IMR-90 (cell line): ENCODE measurements at regions not wholly inside any gene's neighbourhood (a gene's known extent, or its start where the extent isn't known, plus 50 kb on each side); places are given as distances from the start of the nearest gene placed in this dataset.
A peak's percentile ranks its signal among the peaks of the same experiment; 100 is the strongest.

ENCODE experiments used
- ATAC-seq: fragments of 200-7000 bp; cut with Tn5 transposase; 2 replicates; pipeline ENCODE4 v1.9.1; 2020; ENCODE audit warnings: low read depth, mild to moderate bottlenecking, moderate library complexity
- BruUV-seq: library from RNA; stranded (reverse); fragments of 400-500 nt; replicated peaks from 2 replicates; lab custom pipeline; 2021; lab: Mats Ljungman, UMichigan
- CTCF ChIA-PET: fragments of 300-600 bp; formaldehyde crosslinking; extraction: SDS; loops from one replicate; lab custom pipeline; 2021; ENCODE audit warnings: antibody characterized with exemption; lab: Yijun Ruan, JAX
- POLR2A ChIA-PET: fragments of 300-600 bp; sonication (Branson Sonifier 250); formaldehyde crosslinking; loops from one replicate; lab custom pipeline; 2022; ENCODE audit warnings: antibody characterized with exemption; ENCODE audit not compliant: unreplicated experiment; lab: Charles Lee
- DNase-seq: peaks from one replicate; pipeline ENCODE4 v3.0.0; 2013
- H2AFZ ChIP-seq: replicated peaks from 2 replicates; pipeline ENCODE3; 2013; ENCODE audit warnings: low read length, mild to moderate bottlenecking; ENCODE audit not compliant: poor library complexity
- H2AK5ac ChIP-seq: 2 replicates; pipeline ENCODE4 v1.6.1; 2013; ENCODE audit warnings: low read depth, low read length, inconsistent platforms
- H2AK9ac ChIP-seq: replicated peaks from 2 replicates; pipeline ENCODE3; 2013; ENCODE audit warnings: mild to moderate bottlenecking, low read depth, low read length, moderate library complexity; ENCODE audit not compliant: poor library complexity
- H2BK120ac ChIP-seq: 2 replicates; pipeline ENCODE4 v1.6.1; 2013; ENCODE audit warnings: low read depth, low read length, inconsistent platforms
- H2BK15ac ChIP-seq: 3 replicates; pipeline ENCODE4 v1.6.1; 2013; ENCODE audit warnings: low read depth, low read length, inconsistent platforms
- H2BK20ac ChIP-seq: 2 replicates; pipeline ENCODE4 v1.6.1; 2013; ENCODE audit warnings: low read depth, mild to moderate bottlenecking, inconsistent platforms, low read length, moderate library complexity
- H2BK5ac ChIP-seq: 2 replicates; pipeline ENCODE4 v1.6.1; 2013; ENCODE audit warnings: mild to moderate bottlenecking, low read depth, low read length, inconsistent platforms; ENCODE audit not compliant: poor library complexity, severe bottlenecking
- H3K14ac ChIP-seq: replicated peaks from 2 replicates; pipeline ENCODE4 v1.6.1; 2013; ENCODE audit warnings: low read depth, low read length, inconsistent platforms
- H3K18ac ChIP-seq: 2 replicates; pipeline ENCODE4 v1.6.1; 2013; ENCODE audit warnings: low read depth, low read length, control low read depth
- H3K23ac ChIP-seq: 2 replicates; pipeline ENCODE4 v1.6.1; 2013; ENCODE audit warnings: low read depth, low read length, inconsistent platforms
- H3K27ac ChIP-seq: 2 replicates; pipeline ENCODE4 v1.5.1; 2013; ENCODE audit warnings: mild to moderate bottlenecking, control low read depth, low read length; ENCODE audit not compliant: insufficient read depth
- H3K27me3 ChIP-seq: 2 replicates; pipeline ENCODE4 v1.6.1; 2013; ENCODE audit warnings: low read length; ENCODE audit not compliant: control insufficient read depth, insufficient read depth
- H3K36me3 ChIP-seq: 2 replicates; pipeline ENCODE4 v1.6.1; 2013; ENCODE audit warnings: low read length, mixed read lengths; ENCODE audit not compliant: control insufficient read depth, insufficient read depth
- H3K4ac ChIP-seq: 2 replicates; pipeline ENCODE4 v1.6.1; 2013; ENCODE audit warnings: low read depth, low read length, inconsistent platforms
- H3K4me1 ChIP-seq: 2 replicates; pipeline ENCODE4 v1.6.1; 2013; ENCODE audit warnings: low read length, mixed read lengths; ENCODE audit not compliant: control insufficient read depth, insufficient read depth
- H3K4me2 ChIP-seq: 2 replicates; pipeline ENCODE4 v1.6.1; 2013; ENCODE audit warnings: low read depth, mild to moderate bottlenecking, control low read depth, low read length, moderate library complexity
- H3K4me3 ChIP-seq: 2 replicates; pipeline ENCODE4 v1.5.1; 2013; ENCODE audit warnings: low read depth, mild to moderate bottlenecking, control low read depth, low read length, moderate library complexity; ENCODE audit not compliant: insufficient read depth
- H3K56ac ChIP-seq: 2 replicates; pipeline ENCODE4 v1.6.1; 2013; ENCODE audit warnings: low read length, inconsistent platforms; ENCODE audit not compliant: insufficient read depth; ENCODE audit errors: extremely low read depth
- H3K79me1 ChIP-seq, 2 experiments: 2 replicates each; pipeline ENCODE4 v1.6.1; 2013; ENCODE audit warnings: low read length in 2 of 2, inconsistent platforms in 1 of 2, low read depth in 1 of 2
- H3K9ac ChIP-seq: 2 replicates; pipeline ENCODE4 v1.6.1; 2013; ENCODE audit warnings: low read depth, low read length, control low read depth
- H3K9me1 ChIP-seq: 2 replicates; pipeline ENCODE4 v1.6.1; 2013; ENCODE audit warnings: low read length, inconsistent platforms; ENCODE audit not compliant: insufficient read depth
- H3K9me3 ChIP-seq: 2 replicates; pipeline ENCODE4 v1.6.1; 2013; ENCODE audit warnings: low read length; ENCODE audit not compliant: control insufficient read depth, insufficient read depth
- H4K20me1 ChIP-seq: 2 replicates; pipeline ENCODE4 v1.6.1; 2013; ENCODE audit warnings: low read length, inconsistent platforms; ENCODE audit not compliant: insufficient read depth
- H4K5ac ChIP-seq: 2 replicates; pipeline ENCODE4 v1.6.1; 2013; ENCODE audit warnings: mild to moderate bottlenecking, low read depth, low read length, control low read depth
- H4K8ac ChIP-seq, 2 experiments: 2 replicates each; pipeline ENCODE4 v1.6.1; 2013; ENCODE audit warnings: low read depth in 2 of 2, low read length in 2 of 2, control low read depth in 1 of 2, inconsistent platforms in 1 of 2
- H4K91ac ChIP-seq: 2 replicates; pipeline ENCODE4 v1.6.1; 2013; ENCODE audit warnings: low read depth, low read length, inconsistent platforms; ENCODE audit not compliant: insufficient read depth
- BHLHE40 ChIP-seq: fragments of 150-350 bp; IDR thresholded peaks from 2 replicates; pipeline ENCODE4 v1.6.1; 2016; ENCODE audit warnings: mild to moderate bottlenecking, low read depth, low read length
- CEBPB ChIP-seq: IDR thresholded peaks from 2 replicates; pipeline ENCODE4 v1.6.1; 2012; ENCODE audit warnings: low read depth, low read length, improper control_type of control experiment
- CHD1 ChIP-seq: IDR thresholded peaks from 2 replicates; pipeline ENCODE4 v1.6.1; 2012; ENCODE audit warnings: low read depth, low read length, improper control_type of control experiment
- CTCF ChIP-seq: conservative IDR thresholded peaks from 2 replicates; pipeline ENCODE4 v1.5.1; 2012; ENCODE audit warnings: mild to moderate bottlenecking, low read depth, low read length, improper control_type of control experiment
- ELK1 ChIP-seq: fragments of 150-350 bp; IDR thresholded peaks from 2 replicates; pipeline ENCODE4 v1.6.1; 2016; ENCODE audit warnings: low read depth, mild to moderate bottlenecking, low read length, moderate library complexity, borderline replicate concordance
- FOS ChIP-seq: fragments of 150-350 bp; IDR thresholded peaks from 2 replicates; pipeline ENCODE4 v1.6.1; 2016; ENCODE audit warnings: low read depth, low read length
- MAFK ChIP-seq: IDR thresholded peaks from 2 replicates; pipeline ENCODE4 v1.6.1; 2012; ENCODE audit warnings: low read depth, low read length, improper control_type of control experiment
- MAZ ChIP-seq: IDR thresholded peaks from 2 replicates; pipeline ENCODE4 v1.6.1; 2012; ENCODE audit warnings: low read depth, mild to moderate bottlenecking, low read length, improper control_type of control experiment, moderate library complexity, borderline replicate concordance
- MXI1 ChIP-seq: IDR thresholded peaks from 2 replicates; pipeline ENCODE4 v1.6.1; 2012; ENCODE audit warnings: low read depth, mild to moderate bottlenecking, low read length, moderate library complexity, borderline replicate concordance
- NFE2L2 ChIP-seq: fragments of 150-350 bp; IDR thresholded peaks from 2 replicates; pipeline ENCODE4 v1.6.1; 2016; ENCODE audit warnings: low read depth, mild to moderate bottlenecking, low read length
- POLR2A ChIP-seq: IDR thresholded peaks from 2 replicates; pipeline ENCODE4 v1.6.1; 2012; ENCODE audit warnings: mild to moderate bottlenecking, low read depth, low read length
- RAD21 ChIP-seq: IDR thresholded peaks from 2 replicates; pipeline ENCODE4 v1.6.1; 2012; ENCODE audit warnings: low read length, improper control_type of control experiment
- RCOR1 ChIP-seq: IDR thresholded peaks from 2 replicates; pipeline ENCODE4 v1.6.1; 2012; ENCODE audit warnings: mild to moderate bottlenecking, low read length, improper control_type of control experiment; ENCODE audit not compliant: insufficient replicate concordance
- RFX5 ChIP-seq: IDR thresholded peaks from 2 replicates; pipeline ENCODE4 v1.8.0; 2012; ENCODE audit warnings: low read depth, mild to moderate bottlenecking, low read length, moderate library complexity
- SMC3 ChIP-seq: fragments of 150-350 bp; IDR thresholded peaks from 2 replicates; pipeline ENCODE4 v1.6.1; 2016; ENCODE audit warnings: low read depth, mild to moderate bottlenecking, antibody characterized with exemption, low read length, moderate library complexity
- USF2 ChIP-seq: fragments of 150-350 bp; IDR thresholded peaks from 2 replicates; pipeline ENCODE4 v1.6.1; 2017; ENCODE audit warnings: mild to moderate bottlenecking, antibody characterized with exemption, low read length, low read depth
- WGBS, 2 experiments: methylation state at CpG; one replicate each; pipeline versions ENCODE4 v1.1.5 to v1.1.7; 2013; ENCODE audit warnings: missing lambda C conversion rate in 2 of 2; ENCODE audit not compliant: insufficient read length in 1 of 2; ENCODE audit errors: extremely low coverage in 2 of 2; 5-methylcytosine and 5-hydroxymethylcytosine counted together
- dilution Hi-C: fragments of 300-500 bp; cut with HindIII; formaldehyde crosslinking; loops from one replicate; pipeline ENCODE4 v1.14.3; 2018; ENCODE audit warnings: low sequenced_read_pairs; ENCODE audit not compliant: unreplicated experiment
- in situ Hi-C: fragments of 300-500 bp; cut with MboI; formaldehyde crosslinking; loops from 3 replicates; pipeline ENCODE4 v1.14.3; 2019; ENCODE audit warnings: low sequenced_read_pairs, inconsistent platforms, mixed read lengths
- intact Hi-C: fragments of 100-400 bp; cut with micrococcal nuclease; formaldehyde crosslinking; loops from 2 replicates; pipeline ENCODE4 v1.10.0; 2022

GRCh38 chr21:35850029-35850428 lies 210.3 kb downstream of the SETD4 start:
- Histone ChIP-seq H3K79me1 (0 out of 4 replicates have a peak, but pooled peaks cover 0 to 6% of the 10 kb centered on the region in 2 experiments), H3K18ac (peak overlapping the region; percentile 71; the same call in 1 of the 2 replicates), H3K56ac (no peak overlapping the region), H3K9ac (no peak overlapping the region; the same call in 1 of the 2 replicates), H2AFZ (no peak overlapping the region), H3K36me3 (no peaks in the 10 kb centered on the region), H3K27ac (no peak overlapping the region), H3K23ac (peak overlapping the region; percentile 69; the same call in 1 of the 2 replicates), H3K4ac (peak overlapping the region; percentile 58; the same call in 1 of the 2 replicates), H3K27me3 (no peaks in the 10 kb centered on the region), H3K9me1 (peaks cover 11% of the 10 kb centered on the region), H3K4me1 (peaks cover 18% of the 10 kb centered on the region), H2BK5ac (peak overlapping the region; percentile 44), H2BK15ac (peak overlapping the region; percentile 58; the same call in 1 of the 3 replicates), H2AK9ac (no peak overlapping the region), H3K4me2 (peak overlapping the region; percentile 49; the same call in 1 of the 2 replicates), H4K20me1 (no peaks in the 10 kb centered on the region), H4K91ac (peak overlapping the region; percentile 22; the same call in 1 of the 2 replicates), H2AK5ac (no peak overlapping the region), H4K8ac (peak overlapping the region in 1 of 2 experiments; percentile 45; a peak in 1 of 4 replicates), H3K9me3 (no peaks in the 10 kb centered on the region), H4K5ac (no peak overlapping the region), H3K4me3 (no peak overlapping the region), H2BK20ac (peak overlapping the region; percentile 80; the same call in 1 of the 2 replicates), H2BK120ac (peak overlapping the region; percentile 71), H3K14ac (peak overlapping the region; percentile 72; the same call in 1 of the 2 replicates)
- ATAC-seq (peak; percentile 89), DNase-seq (peak; percentile 82)
- POLR2A ChIA-PET = interaction anchor here (0.6 kb wide), 1 partner anchor 927 kb away, joined by 3 read pairs; no protein-coding TSS in a partner anchor
- dilution Hi-C loops = no loop called here
- no CpG with 5 or more reads among the region's 5 CpGs for WGBS, 2 experiments
- intact Hi-C loops = no loop called here
- TF ChIP-seq MAZ (no peak), RAD21 (no peak), SMC3 (no peak), USF2 (no peak), POLR2A (no peak), RCOR1 (no peak), MAFK (peak; percentile 53; the same call in 1 of the 2 replicates), CEBPB (peak; percentile 77), NFE2L2 (no peak), FOS (peak; percentile 52; the same call in 1 of the 2 replicates), ELK1 (no peak), CHD1 (no peak), MXI1 (no peak), BHLHE40 (no peak), RFX5 (no peak), CTCF (no peak)
- CTCF ChIA-PET = interaction anchor here (0.6 to 2.3 kb wide), 4 partner anchors 10 to 1267 kb away, joined by 4 to 9 read pairs (median 6); no protein-coding TSS in a partner anchor
- in situ Hi-C loops = no loop called here
- BruUV-seq = no TSS peak
